ENCODE measurements at regions not wholly inside any gene's neighbourhood (a gene's known extent, or its start where the extent isn't known, plus 50 kb on each side); places are given as distances from the start of the nearest gene placed in this dataset.

GRCh38 chr1:62386351-62387121, 50.3 kb upstream of the USP1 start:
- DNase-seq, result no peak
- no peaks in the 10 kb centered on the region for H3K36me3 ChIP-seq (ENCODE audit: low read depth)
- no peak overlapping the region for H3K27ac ChIP-seq
- in situ Hi-C loops (cut with MboI), result no loop called here
- no peaks in the 10 kb centered on the region for H3K79me2 ChIP-seq (ENCODE audit: insufficient read depth)
- H2AFZ ChIP-seq, result no peak overlapping the region
- no peak overlapping the region for H3K9ac ChIP-seq
- TF ChIP-seq EZH2phosphoT487 (IDR thresholded peaks at IDR 0.05; ENCODE audit: insufficient read depth, low read depth), result no peak
- TF ChIP-seq EZH2 (IDR thresholded peaks at IDR 0.05; ENCODE audit: insufficient read depth, poor library complexity, severe bottlenecking), result no peak
- peaks cover 8% of the 10 kb centered on the region; the same call in 1 of the 2 replicates for H3F3A ChIP-seq (ENCODE audit: insufficient read depth)
- no peaks in the 10 kb centered on the region for H4K20me1 ChIP-seq (ENCODE audit: insufficient read depth)
- H3K4me1 ChIP-seq (ENCODE audit: insufficient read depth), result peaks cover 11% of the 10 kb centered on the region
- no peaks in the 10 kb centered on the region for H3K9me2 ChIP-seq (ENCODE audit: insufficient read depth)
- no peak overlapping the region for H3K4me3 ChIP-seq
- H3K9me3 ChIP-seq (ENCODE audit: low read depth), result no peaks in the 10 kb centered on the region
- 56 to 58% methylated on average over 3 of the region's 3 CpGs for WGBS, 2 experiments (ENCODE audit: low coverage in 1 of 2, low lambda C conversion rate in 2 of 2, missing lambda C conversion rate in 2 of 2)
- no peak overlapping the region for H3K4me2 ChIP-seq (ENCODE audit: unreplicated experiment)
- H3K27me3 ChIP-seq (replicated peaks; ENCODE audit: insufficient read depth), result no peaks in the 10 kb centered on the region

All from GM23248 (cell line).